KG1 (cell line): ENCODE measurements at regions not wholly inside any gene's neighbourhood (a gene's known extent, or its start where the extent isn't known, plus 50 kb on each side); places are given as distances from the start of the nearest gene placed in this dataset.

Experiments
- DNase-seq: peaks from one replicate; lab custom pipeline; 2025; lab: John Stamatoyannopoulos, UW

GRCh38 chr13:47241446-47241845, 344.6 kb upstream of the HTR2A start:
- DNase-seq: no peak

GRCh38 chr13:47239025-47239424, 342.2 kb upstream of the HTR2A start:
- DNase-seq: no peak

GRCh38 chr13:47237571-47237970, 340.7 kb upstream of the HTR2A start:
- DNase-seq: no peak

- no peak for DNase-seq
These were observed 336.9 kb upstream of the HTR2A start for GRCh38 chr13:47233734-47234133.

- no peak for DNase-seq
These were observed 335.7 kb upstream of the HTR2A start for GRCh38 chr13:47232516-47232915.

- no peak for DNase-seq
These were observed 333.3 kb upstream of the HTR2A start for GRCh38 chr13:47230155-47230554.

GRCh38 chr13:47226516-47226915, 329.7 kb upstream of the HTR2A start:
- no peak for DNase-seq

GRCh38 chr13:47220453-47221140, 323.7 kb upstream of the HTR2A start:
- no peak for DNase-seq

GRCh38 chr13:47218611-47219010, 321.8 kb upstream of the HTR2A start:
- no peak for DNase-seq

GRCh38 chr13:47216176-47216822, 319.4 kb upstream of the HTR2A start:
- DNase-seq: no peak

GRCh38 chr13:47215736-47216135, 318.9 kb upstream of the HTR2A start:
- DNase-seq: no peak

- no peak for DNase-seq
These were observed 316.2 kb upstream of the HTR2A start for GRCh38 chr13:47213047-47213446.

- no peak for DNase-seq
These were observed 314.3 kb upstream of the HTR2A start for GRCh38 chr13:47211106-47211505.

GRCh38 chr13:47206111-47206510, 309.3 kb upstream of the HTR2A start:
- no peak for DNase-seq

- no peak for DNase-seq
These were observed 293.9 kb upstream of the HTR2A start for GRCh38 chr13:47190696-47191305.

GRCh38 chr13:47188802-47189201, 291.9 kb upstream of the HTR2A start:
- no peak for DNase-seq

GRCh38 chr13:47186471-47186870, 289.6 kb upstream of the HTR2A start:
- DNase-seq: no peak

- DNase-seq: no peak
These were observed 287.5 kb upstream of the HTR2A start for GRCh38 chr13:47184321-47184720.

- DNase-seq: no peak
These were observed 282.5 kb upstream of the HTR2A start for GRCh38 chr13:47179321-47179720.

- DNase-seq: no peak
These were observed 281.5 kb upstream of the HTR2A start for GRCh38 chr13:47178090-47178950.

- DNase-seq: no peak
These were observed 278.5 kb upstream of the HTR2A start for GRCh38 chr13:47175172-47175866.

- DNase-seq: no peak
These were observed 274.1 kb upstream of the HTR2A start for GRCh38 chr13:47170971-47171370.
